ENCODE measurements at regions not wholly inside any gene's neighbourhood (a gene's known extent, or its start where the extent isn't known, plus 50 kb on each side); places are given as distances from the start of the nearest gene placed in this dataset.

DNA sequence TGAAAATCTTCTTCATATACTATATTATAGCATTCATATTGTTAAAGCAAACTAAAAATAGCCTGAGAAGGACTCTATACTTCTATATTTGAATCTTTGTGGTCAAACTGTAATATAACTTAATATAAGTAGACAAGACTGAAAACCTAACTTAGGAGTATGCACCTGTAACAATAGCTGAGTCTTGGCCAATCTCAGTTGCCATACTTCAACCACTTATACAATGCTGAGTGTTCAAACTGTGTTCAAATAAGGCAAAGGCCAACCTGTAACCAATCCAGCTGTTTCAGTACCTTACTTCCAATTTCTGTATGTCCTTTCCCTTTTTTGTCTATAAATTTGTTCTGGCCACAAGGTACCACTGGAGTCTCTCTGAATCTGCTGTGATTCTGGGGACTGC is 1360.8 kb upstream of the CDH9 start:
- TF ChIP-seq, protein P1, sequence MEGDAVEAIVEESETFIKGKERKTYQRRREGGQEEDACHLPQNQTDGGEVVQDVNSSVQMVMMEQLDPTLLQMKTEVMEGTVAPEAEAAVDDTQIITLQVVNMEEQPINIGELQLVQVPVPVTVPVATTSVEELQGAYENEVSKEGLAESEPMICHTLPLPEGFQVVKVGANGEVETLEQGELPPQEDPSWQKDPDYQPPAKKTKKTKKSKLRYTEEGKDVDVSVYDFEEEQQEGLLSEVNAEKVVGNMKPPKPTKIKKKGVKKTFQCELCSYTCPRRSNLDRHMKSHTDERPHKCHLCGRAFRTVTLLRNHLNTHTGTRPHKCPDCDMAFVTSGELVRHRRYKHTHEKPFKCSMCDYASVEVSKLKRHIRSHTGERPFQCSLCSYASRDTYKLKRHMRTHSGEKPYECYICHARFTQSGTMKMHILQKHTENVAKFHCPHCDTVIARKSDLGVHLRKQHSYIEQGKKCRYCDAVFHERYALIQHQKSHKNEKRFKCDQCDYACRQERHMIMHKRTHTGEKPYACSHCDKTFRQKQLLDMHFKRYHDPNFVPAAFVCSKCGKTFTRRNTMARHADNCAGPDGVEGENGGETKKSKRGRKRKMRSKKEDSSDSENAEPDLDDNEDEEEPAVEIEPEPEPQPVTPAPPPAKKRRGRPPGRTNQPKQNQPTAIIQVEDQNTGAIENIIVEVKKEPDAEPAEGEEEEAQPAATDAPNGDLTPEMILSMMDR (IDR thresholded peaks at IDR 0.05; ENCODE audit: low read depth, low read length) = no peak
- TF ChIP-seq MYC (IDR thresholded peaks at IDR 0.05; ENCODE audit: low read depth, low read length) = no peak
- TF ChIP-seq POLR2A (IDR thresholded peaks at IDR 0.05; ENCODE audit: extremely low read depth, insufficient read length) = no peak
- TF ChIP-seq, protein P2, sequence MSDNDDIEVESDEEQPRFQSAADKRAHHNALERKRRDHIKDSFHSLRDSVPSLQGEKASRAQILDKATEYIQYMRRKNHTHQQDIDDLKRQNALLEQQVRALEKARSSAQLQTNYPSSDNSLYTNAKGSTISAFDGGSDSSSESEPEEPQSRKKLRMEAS (IDR thresholded peaks at IDR 0.05; ENCODE audit: low read depth, low read length) = no peak
